Testis (tissue), 2 donors: ENCODE measurements at regions not wholly inside any gene's neighbourhood (a gene's known extent, or its start where the extent isn't known, plus 50 kb on each side); places are given as distances from the start of the nearest gene placed in this dataset.

Source experiments
- CTCF ChIP-seq, 3 experiments: fragments of 450-650 bp in 2 of 3; fragments of 200-600 bp in 1 of 3; sonication (generic) in 1 of 3; IDR thresholded peaks; one replicate each; pipeline ENCODE4 v1.5.1; 2016 to 2019; ENCODE audit warnings: antibody characterized with exemption in 3 of 3, mild to moderate bottlenecking in 2 of 3, moderate library complexity in 1 of 3
- POLR2A ChIP-seq: fragments of 450-650 bp; IDR thresholded peaks from one replicate; pipeline ENCODE4 v1.6.1; 2017; ENCODE audit warnings: antibody characterized with exemption, mild to moderate bottlenecking, moderate library complexity

DNA sequence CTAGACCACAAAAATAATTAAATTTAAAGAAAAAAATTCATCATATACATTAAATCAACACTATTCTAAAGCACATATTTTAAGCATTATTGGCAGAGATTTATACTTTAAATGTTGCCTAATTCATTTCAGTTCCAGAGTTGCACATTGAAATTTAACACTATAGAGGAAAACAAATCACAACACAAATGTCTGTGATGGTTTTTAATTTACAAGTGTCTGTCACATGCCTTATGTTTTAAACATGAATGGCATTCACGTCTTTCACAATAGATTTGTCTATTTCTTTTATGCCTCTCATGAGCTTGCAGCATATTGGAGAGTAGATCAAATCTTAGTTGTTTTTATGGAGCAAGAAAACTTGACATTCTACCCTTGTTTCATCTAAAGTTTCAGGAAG lies 811.3 kb downstream of the NLGN4X start:
- TF ChIP-seq CTCF (IDR thresholded peaks at IDR 0.05) (no peak), POLR2A (no peak)
